HCT116 (cell line): ENCODE measurements at regions not wholly inside any gene's neighbourhood (a gene's known extent, or its start where the extent isn't known, plus 50 kb on each side); places are given as distances from the start of the nearest gene placed in this dataset.

ENCODE experiments used
- ATAC-seq: fragments of 200-7000 bp; cut with Tn5 transposase; 2 replicates; pipeline ENCODE4 v1.9.1; 2020; ENCODE audit warnings: mild to moderate bottlenecking, moderate library complexity
- BruUV-seq: library from RNA; stranded (reverse); fragments of 400-500 nt; replicated peaks from 2 replicates; lab custom pipeline; 2021; lab: Mats Ljungman, UMichigan
- CTCF ChIA-PET: fragments of 300-600 bp; sonication (Branson Sonifier 250); formaldehyde crosslinking; loops from one replicate; lab custom pipeline; 2021; ENCODE audit warnings: antibody characterized with exemption; lab: Charles Lee
- POLR2A ChIA-PET: fragments of 300-600, 350-600 bp; sonication (Branson Sonifier 250); formaldehyde crosslinking; loops from one replicate; lab custom pipeline; 2021; ENCODE audit warnings: antibody characterized with exemption; lab: Charles Lee
- RAD21 ChIA-PET, 2 experiments: fragments of 300-600 bp; sonication (Branson Sonifier 250); formaldehyde crosslinking; loops; one replicate each; lab custom pipeline; 2023; ENCODE audit warnings: low total read pairs in 2 of 2; ENCODE audit not compliant: uncharacterized antibody in 2 of 2, unreplicated experiment in 2 of 2, low non-redundant PET in 1 of 2; lab: Charles Lee
- DNase-seq: peaks from one replicate; pipeline ENCODE4 v3.0.0-alpha.2; 2010; ENCODE audit warnings: low read depth, low spot score
- H2AFZ ChIP-seq: fragments of 200-600 bp; shearing (Covaris generic), sonication (generic); 2 replicates; pipeline ENCODE4 v1.6.1; 2017; ENCODE audit warnings: low read depth, mixed run types, mixed read lengths, antibody characterized with exemption, low read length; ENCODE audit not compliant: poor library complexity, severe bottlenecking
- H3K27ac ChIP-seq: 2 replicates; pipeline ENCODE4 v1.5.1; 2012; ENCODE audit warnings: low read depth, low read length
- H3K27me3 ChIP-seq: fragments of 200-600 bp; sonication (generic); 2 replicates; pipeline ENCODE4 v1.6.1; 2016; ENCODE audit warnings: mixed run types, low read length, mixed read lengths; ENCODE audit not compliant: insufficient read depth
- H3K36me3 ChIP-seq, 2 experiments: fragments of 200-500 bp in 1 of 2; fragments of 200-600 bp in 1 of 2; sonication (Bioruptor generic) in 1 of 2; sonication (generic) in 1 of 2; 2 replicates each; pipeline versions ENCODE4 v1.5.1 to v1.6.1; 2014 to 2016; ENCODE audit warnings: low read length in 2 of 2, inconsistent platforms in 1 of 2, mixed read lengths in 1 of 2, mixed run types in 1 of 2; ENCODE audit not compliant: insufficient read depth in 2 of 2, control insufficient read depth in 1 of 2
- H3K4me1 ChIP-seq, 2 experiments: fragments of 200-600 bp in 1 of 2; sonication (generic) in 1 of 2; 2 replicates each; pipeline versions ENCODE4 v1.5.1 to v1.6.1; 2012 to 2017; ENCODE audit warnings: low read length in 2 of 2, inconsistent platforms in 1 of 2, mild to moderate bottlenecking in 1 of 2, mixed read lengths in 1 of 2, mixed run types in 1 of 2, moderate library complexity in 1 of 2; ENCODE audit not compliant: insufficient read depth in 2 of 2, control insufficient read depth in 1 of 2
- H3K4me2 ChIP-seq: fragments of 200-600 bp; sonication (generic); 2 replicates; pipeline ENCODE4 v1.6.1; 2017; ENCODE audit warnings: mixed run types, low read length, mixed read lengths
- H3K4me3 ChIP-seq, 2 experiments: fragments of 200-600 bp in 1 of 2; sonication (generic) in 1 of 2; replicated peaks in 1 of 2; 2 replicates each; pipeline ENCODE4 v1.5.1; 2011 to 2016; ENCODE audit warnings: low read length in 2 of 2, control low read depth in 1 of 2, low read depth in 1 of 2, mild to moderate bottlenecking in 1 of 2, mixed read lengths in 1 of 2, mixed run types in 1 of 2
- H3K79me2 ChIP-seq: fragments of 200-600 bp; sonication (generic); 2 replicates; pipeline ENCODE4 v1.6.1; 2017; ENCODE audit warnings: mild to moderate bottlenecking, mixed run types, low read length, moderate library complexity, mixed read lengths; ENCODE audit not compliant: insufficient read depth
- H3K9ac ChIP-seq: fragments of 200-600 bp; sonication (generic); 2 replicates; pipeline ENCODE4 v1.6.1; 2016; ENCODE audit warnings: low read length, mixed read lengths
- H3K9me2 ChIP-seq: fragments of 200-600 bp; sonication (generic), shearing (Covaris generic); 2 replicates; pipeline ENCODE4 v1.6.1; 2017; ENCODE audit warnings: mixed run types, mild to moderate bottlenecking, moderate library complexity; ENCODE audit not compliant: insufficient read depth
- H3K9me3 ChIP-seq, 2 experiments: fragments of 200-500 bp in 1 of 2; fragments of 200-600 bp in 1 of 2; sonication (Bioruptor generic) in 1 of 2; sonication (generic) in 1 of 2; 2 replicates each; pipeline ENCODE4 v1.6.1; 2014 to 2017; ENCODE audit warnings: low read length in 2 of 2, mixed read lengths in 2 of 2, inconsistent platforms in 1 of 2, low read depth in 1 of 2, mild to moderate bottlenecking in 1 of 2, mixed run types in 1 of 2, moderate library complexity in 1 of 2; ENCODE audit not compliant: control insufficient read depth in 1 of 2, insufficient read depth in 1 of 2
- H4K20me1 ChIP-seq: fragments of 200-600 bp; sonication (generic), shearing (Covaris generic); 2 replicates; pipeline ENCODE4 v1.6.1; 2017; ENCODE audit warnings: mixed run types, mild to moderate bottlenecking, moderate library complexity; ENCODE audit not compliant: insufficient read depth
- ATF3 ChIP-seq: IDR thresholded peaks from 2 replicates; pipeline ENCODE4 v1.6.1; 2012
- CBX3 ChIP-seq: IDR thresholded peaks from 2 replicates; pipeline ENCODE4 v1.6.1; 2012; ENCODE audit warnings: low read depth
- EGR1 ChIP-seq: IDR thresholded peaks from 2 replicates; pipeline ENCODE4 v1.6.1; 2012; ENCODE audit warnings: low read depth
- ELF1 ChIP-seq: IDR thresholded peaks from 2 replicates; pipeline ENCODE4 v1.6.1; 2012; ENCODE audit warnings: low read depth, borderline replicate concordance
- EZH2 ChIP-seq: fragments of 200-600 bp; sonication (generic); IDR thresholded peaks from 2 replicates; pipeline ENCODE4 v1.6.1; 2017; ENCODE audit warnings: antibody characterized with exemption, mixed run types
- POLR2AphosphoS5 ChIP-seq: IDR thresholded peaks from 2 replicates; pipeline ENCODE4 v1.6.1; 2011; ENCODE audit warnings: mild to moderate bottlenecking, low read depth, low read length, moderate library complexity
- SIN3A ChIP-seq: IDR thresholded peaks from 2 replicates; pipeline ENCODE4 v1.6.1; 2012; ENCODE audit warnings: low read depth
- SP1 ChIP-seq: IDR thresholded peaks from 2 replicates; pipeline ENCODE4 v1.6.1; 2012; ENCODE audit warnings: low read depth
- ZNF274 ChIP-seq: fragments of 200-500 bp; sonication (Bioruptor generic); IDR thresholded peaks from 2 replicates; pipeline ENCODE4 v1.6.1; 2014; ENCODE audit warnings: mild to moderate bottlenecking, low read depth, low read length, inconsistent platforms
- intact Hi-C: fragments of 100-400 bp; cut with micrococcal nuclease; formaldehyde crosslinking; loops from 2 replicates; pipeline ENCODE4 v1.10.0; 2022
- TF ChIP-seq, protein P1 (sequence below): IDR thresholded peaks from 2 replicates; pipeline ENCODE4 v1.6.1; 2012

DNA sequence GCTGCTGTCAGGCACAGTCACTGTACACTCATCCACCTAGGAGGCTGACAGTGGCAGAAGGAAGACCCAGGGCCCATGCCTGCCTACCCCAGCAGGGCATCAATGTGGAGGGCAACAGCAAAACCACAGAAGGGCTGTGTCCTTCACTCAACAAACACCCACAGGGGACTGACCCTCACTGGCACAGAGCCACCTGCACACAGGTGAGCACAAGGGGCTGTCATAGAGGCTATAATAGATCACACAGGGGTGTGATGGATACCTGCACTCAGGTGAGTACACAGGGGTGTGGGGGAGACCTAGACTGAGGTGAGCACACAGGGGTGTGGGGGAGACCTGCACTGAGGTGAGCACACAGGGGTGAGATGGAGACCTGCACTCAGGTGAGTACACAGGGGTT lies 132.8 kb upstream of the TCERG1L start:
- H4K20me1 ChIP-seq = no peaks in the 10 kb centered on the region
- no peak overlapping the region for H3K4me3 ChIP-seq
- TF ChIP-seq EZH2 (no peak), ATF3 (no peak), ZNF274 (no peak), ELF1 (no peak)
- no TSS peak for BruUV-seq
- no peak overlapping the region for H3K4me2 ChIP-seq
- H3K36me3 ChIP-seq = no peaks in the 10 kb centered on the region
- H3K79me2 ChIP-seq = no peaks in the 10 kb centered on the region
- H3K9me3 ChIP-seq = no peaks in the 10 kb centered on the region
- no peak overlapping the region for H2AFZ ChIP-seq
- no peak overlapping the region for H3K9ac ChIP-seq
- ChIA-PET POLR2A (no interaction called here), RAD21 (no interaction called here), CTCF (no interaction called here)
- intact Hi-C loops = no loop called here
- H3K9me2 ChIP-seq = no peaks in the 10 kb centered on the region
- H3K27ac ChIP-seq = no peak overlapping the region
- no peaks in the 10 kb centered on the region; the same call in 1 of the 2 replicates for H3K27me3 ChIP-seq
- ATAC-seq = no peak
- DNase-seq = no peak
- H3K4me1 ChIP-seq = no peaks in the 10 kb centered on the region

GRCh38 chr10:131444862-131445461 lies 133.4 kb upstream of the TCERG1L start:
- Histone ChIP-seq H3K9me2 (no peaks in the 10 kb centered on the region), H3K4me3 (no peak overlapping the region), H3K27ac (no peak overlapping the region), H3K4me1 (no peaks in the 10 kb centered on the region), H3K79me2 (no peaks in the 10 kb centered on the region), H2AFZ (no peak overlapping the region), H3K9me3 (no peaks in the 10 kb centered on the region), H3K36me3 (no peaks in the 10 kb centered on the region), H3K9ac (no peak overlapping the region), H3K27me3 (no peaks in the 10 kb centered on the region; the same call in 1 of the 2 replicates), H4K20me1 (no peaks in the 10 kb centered on the region), H3K4me2 (no peak overlapping the region)
- no TSS peak for BruUV-seq
- ChIA-PET POLR2A (no interaction called here), RAD21 (no interaction called here), CTCF (no interaction called here)
- DNase-seq (no peak), ATAC-seq (no peak)
- TF ChIP-seq, protein P1, sequence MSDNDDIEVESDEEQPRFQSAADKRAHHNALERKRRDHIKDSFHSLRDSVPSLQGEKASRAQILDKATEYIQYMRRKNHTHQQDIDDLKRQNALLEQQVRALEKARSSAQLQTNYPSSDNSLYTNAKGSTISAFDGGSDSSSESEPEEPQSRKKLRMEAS = no peak
- TF ChIP-seq SP1 (no peak), CBX3 (no peak), EGR1 (no peak), POLR2AphosphoS5 (no peak), SIN3A (no peak)
- intact Hi-C loops = no loop called here
